Heart left ventricle (tissue), 16 donors: ENCODE measurements at regions not wholly inside any gene's neighbourhood (a gene's known extent, or its start where the extent isn't known, plus 50 kb on each side); places are given as distances from the start of the nearest gene placed in this dataset.

Source experiments
- ATAC-seq, 4 donors: fragments of 200-7000 bp; cut with Tn5 transposase; one replicate each; pipeline ENCODE4 v1.9.1; 2020 to 2022; ENCODE audit warnings: moderate library complexity in 4 of 4, mild to moderate bottlenecking in 3 of 4, moderate number of reproducible peaks in 1 of 4
- DNase-seq, 5 donors: peaks; one replicate each; pipeline ENCODE4 v3.0.0-alpha.2; 2020
- H3K27ac ChIP-seq, 12 donors: fragments of 200-600 bp; sonication (generic) in 4 of 12; one replicate each; pipeline versions ENCODE4 v1.5.0 to v1.8.0; 2016 to 2022; ENCODE audit warnings: mild to moderate bottlenecking in 2 of 12
- H3K27me3 ChIP-seq, 9 donors: fragments of 200-600 bp; sonication (generic) in 2 of 9; one replicate each; pipeline versions ENCODE4 v1.5.1 to v1.8.0; 2016 to 2022; ENCODE audit warnings: mild to moderate bottlenecking in 3 of 9
- H3K36me3 ChIP-seq, 9 donors: fragments of 200-600 bp; sonication (generic) in 2 of 9; one replicate each; pipeline versions ENCODE4 v1.5.0 to v1.8.0; 2018 to 2022; ENCODE audit warnings: mild to moderate bottlenecking in 2 of 9
- H3K4me1 ChIP-seq, 12 donors: fragments of 200-600 bp; sonication (generic) in 4 of 12; one replicate each; pipeline versions ENCODE4 v1.5.0 to v1.8.0; 2016 to 2022; ENCODE audit warnings: mild to moderate bottlenecking in 3 of 12
- H3K4me3 ChIP-seq, 12 donors: fragments of 200-600 bp; sonication (generic) in 4 of 12; one replicate each; pipeline versions ENCODE4 v1.5.0 to v1.8.0; 2017 to 2022; ENCODE audit warnings: mild to moderate bottlenecking in 9 of 12, moderate library complexity in 4 of 12
- H3K9me3 ChIP-seq, 12 donors: fragments of 200-600 bp; sonication (generic) in 4 of 12; one replicate each; pipeline versions ENCODE4 v1.5.0 to v1.8.0; 2016 to 2022; ENCODE audit warnings: mild to moderate bottlenecking in 1 of 12
- CTCF ChIP-seq, 12 donors: fragments of 200-600 bp; sonication (generic) in 4 of 12; IDR thresholded peaks; one replicate each; pipeline versions ENCODE4 v1.5.0 to v1.8.0; 2018 to 2022; ENCODE audit warnings: antibody characterized with exemption in 12 of 12, mild to moderate bottlenecking in 5 of 12
- POLR2A ChIP-seq, 2 donors: fragments of 450-650 bp; IDR thresholded peaks; one replicate each; pipeline ENCODE4 v1.6.1; 2017; ENCODE audit warnings: antibody characterized with exemption in 2 of 2, mild to moderate bottlenecking in 2 of 2, moderate library complexity in 2 of 2
- WGBS, 4 donors: extraction: QIAGEN DNeasy Blood & Tissue Kit in 2 of 4; methylation state at CpG; one replicate each; pipeline versions ENCODE4 v1.1.5 to v1.1.7; 2013 to 2018; 5-methylcytosine and 5-hydroxymethylcytosine counted together
- intact Hi-C, 10 donors: fragments of 100-400 bp; cut with DNase I; formaldehyde crosslinking; loops; one replicate each; pipeline versions ENCODE4 v1.11.1 to v1.14.2; 2022
- donor health status: ischemic (EF 13 %, LVEDD 7.1; RV severe dilation, severe dysfunction).
- donor health status: healthy with polysubstance abuse.
- donor health status: DM: no; HTN: yes; CAD: no.
- donor health status: DM: no; HTN: no; CAD: no.
- donor health status: ischemic (EF 25% LVEDD 6.9; RV normal size, moderate dysfunction).
- donor health status: ischemic (EF 25% LVEDD 5.7; RV mildly dilated, moderate dysfunction).
- donor health status: healthy.
- donor health status: DM: yes; HTN: yes; CAD: no.
- donor health status: ischemic (EF 35%, LVEDD 5.7; RV mildly dilated, moderate dysfunction).
- donor health status: nonischemic (EF 11% LVEDD 7.7; RV severe dilation, severe dysfunction).
- donor health status: DM: yes; HTN: yes; CAD: no.
- donor health status: PGD.
- donor health status: ischemic (EF 29% LVEDD 5.4; RV normal size, mild dysfunction).
- donor health status: nonischemic (EF 23%, LVEDD 6.1; RV moderate dilation, normal function).

- WGBS, 4 donors: 59 to 70% (median 66%) methylated on average over 1 of the region's 1 CpG
- H3K4me3 ChIP-seq: no peak overlapping the region
- DNase-seq: no peak
- no peaks in the 10 kb centered on the region for H3K4me1 ChIP-seq
- intact Hi-C loops: no loop called here
- TF ChIP-seq POLR2A (IDR thresholded peaks at IDR 0.05) (no peak), CTCF (IDR thresholded peaks at IDR 0.05) (no peak)
- H3K27me3 ChIP-seq: no peaks in the 10 kb centered on the region
- no peaks in the 10 kb centered on the region for H3K36me3 ChIP-seq
- no peak for ATAC-seq
- peaks cover 0 to 25% (median 10%) of the 10 kb centered on the region in 12 donors for H3K9me3 ChIP-seq
- H3K27ac ChIP-seq: no peak overlapping the region
Observed at GRCh38 chr5:144076521-144077083, 93.9 kb downstream of the YIPF5 start.

GRCh38 chr5:144083185-144083584 lies 87.3 kb downstream of the YIPF5 start:
- 90 to 97% (median 94%) methylated on average over 1 of the region's 1 CpG for WGBS, 4 donors
- peaks cover 0 to 28% (median 7%) of the 10 kb centered on the region in 12 donors for H3K9me3 ChIP-seq
- no peaks in the 10 kb centered on the region for H3K27me3 ChIP-seq
- DNase-seq: no peak
- peaks cover 0 to 2% (median 0%) of the 10 kb centered on the region in 12 donors for H3K4me1 ChIP-seq
- no peak for ATAC-seq
- H3K4me3 ChIP-seq: no peak overlapping the region
- intact Hi-C loops: no loop called here
- TF ChIP-seq POLR2A (IDR thresholded peaks at IDR 0.05) (no peak), CTCF (IDR thresholded peaks at IDR 0.05) (no peak)
- H3K27ac ChIP-seq: no peak overlapping the region
- H3K36me3 ChIP-seq: no peaks in the 10 kb centered on the region

- no peaks in the 10 kb centered on the region for H3K36me3 ChIP-seq
- H3K9me3 ChIP-seq: peaks cover 0 to 23% (median 7%) of the 10 kb centered on the region in 12 donors
- ATAC-seq (no peak), DNase-seq (no peak)
- 61 to 67% (median 65%) methylated on average over 2 of the region's 2 CpGs for WGBS, 4 donors
- no peak overlapping the region for H3K27ac ChIP-seq
- H3K4me1 ChIP-seq: peaks cover 0 to 18% (median 10%) of the 10 kb centered on the region in 12 donors
- H3K4me3 ChIP-seq: no peak overlapping the region
- intact Hi-C loops: no loop called here
- no peaks in the 10 kb centered on the region for H3K27me3 ChIP-seq
- no peak for TF ChIP-seq CTCF (IDR thresholded peaks at IDR 0.05)
- TF ChIP-seq POLR2A (IDR thresholded peaks at IDR 0.05): no peak
Observed at GRCh38 chr5:144084971-144085370, 85.5 kb downstream of the YIPF5 start.

GRCh38 chr5:144085381-144085780 lies 85.1 kb downstream of the YIPF5 start:
- peaks cover 0 to 22% (median 11%) of the 10 kb centered on the region in 12 donors for H3K4me1 ChIP-seq
- intact Hi-C loops: no loop called here
- 83 to 92% (median 89%) methylated on average over 3 of the region's 3 CpGs for WGBS, 4 donors
- TF ChIP-seq POLR2A (IDR thresholded peaks at IDR 0.05): no peak
- TF ChIP-seq CTCF (IDR thresholded peaks at IDR 0.05): no peak
- peaks cover 0 to 20% (median 7%) of the 10 kb centered on the region in 12 donors for H3K9me3 ChIP-seq
- no peak for ATAC-seq
- no peaks in the 10 kb centered on the region for H3K36me3 ChIP-seq
- no peak for DNase-seq
- H3K4me3 ChIP-seq: no peak overlapping the region
- H3K27ac ChIP-seq: no peak overlapping the region
- no peaks in the 10 kb centered on the region for H3K27me3 ChIP-seq
